HG02852 (cell line): ENCODE measurements at regions not wholly inside any gene's neighbourhood (a gene's known extent, or its start where the extent isn't known, plus 50 kb on each side); places are given as distances from the start of the nearest gene placed in this dataset.
"Not testable (repeated sequence)": the region's sequence is repeated elsewhere in the genome, so short reads cannot be mapped to it uniquely, and the experiment has no call there.

ENCODE experiments used
- ATAC-seq: cut with Tn5 transposase; IDR thresholded peaks from one replicate; pipeline ENCODE4 v1.9.1; 2021; ENCODE audit warnings: mild to moderate bottlenecking, moderate library complexity; ENCODE audit not compliant: unreplicated experiment

DNA sequence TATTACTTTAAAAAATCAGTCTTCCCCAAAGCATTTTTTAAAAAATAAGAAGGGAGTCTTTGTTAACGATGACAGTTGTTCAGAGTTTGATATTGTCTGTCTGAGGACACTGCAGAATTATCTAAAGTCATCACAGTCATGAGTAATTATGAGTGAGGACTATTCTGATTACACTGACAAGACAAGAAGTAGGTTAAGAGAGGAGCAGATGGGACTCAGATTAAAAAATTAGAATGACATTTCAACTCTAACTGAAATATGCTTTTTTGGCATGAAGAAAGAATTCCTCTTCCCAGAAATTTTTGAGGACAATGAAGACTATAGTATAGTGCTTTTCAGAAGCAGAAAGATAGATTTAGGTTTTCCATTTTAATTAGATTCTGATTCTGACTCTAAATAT lies 456.5 kb downstream of the EPHA7 start:
- no peak for ATAC-seq

DNA sequence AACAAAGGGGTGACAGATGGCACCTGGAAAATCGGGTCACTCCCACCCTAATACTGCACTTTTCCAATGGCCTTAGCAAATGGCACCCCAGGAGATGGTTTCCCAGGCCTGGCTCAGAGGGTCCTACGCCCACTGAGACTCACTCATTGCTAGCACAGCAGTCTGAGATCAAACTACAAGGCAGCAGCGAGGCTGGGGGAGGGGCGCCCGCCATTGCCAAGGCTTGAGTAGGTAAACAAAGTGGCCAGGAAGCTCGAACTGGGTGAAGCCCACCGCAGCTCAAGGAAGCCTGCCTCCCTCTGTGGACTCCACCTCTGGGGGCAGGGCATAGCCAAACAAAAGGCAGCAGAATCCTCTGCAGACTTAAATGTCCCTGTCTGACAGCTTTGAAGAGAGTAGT lies 467.2 kb downstream of the EPHA7 start:
- ATAC-seq, result not testable (repeated sequence)

DNA sequence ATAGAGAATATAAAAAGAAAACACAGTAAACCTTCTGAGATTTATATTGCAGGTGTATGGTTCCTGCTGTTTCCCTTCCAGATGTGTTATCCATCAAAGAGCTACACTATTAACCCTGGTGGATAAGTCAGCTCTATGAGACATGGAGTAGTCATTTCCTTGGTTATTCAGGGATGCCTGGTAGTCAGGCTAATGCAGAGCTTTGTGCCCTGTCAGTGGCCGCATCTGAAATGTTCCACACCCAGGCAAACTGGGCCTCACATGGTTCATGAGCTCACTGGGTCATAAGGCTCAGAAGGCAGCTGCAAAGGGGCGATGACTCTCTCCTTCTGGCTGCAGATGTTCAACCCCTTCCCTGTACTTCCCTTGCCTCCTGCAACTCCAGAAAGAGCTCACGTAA lies 473.6 kb downstream of the EPHA7 start:
- ATAC-seq, result no peak

DNA sequence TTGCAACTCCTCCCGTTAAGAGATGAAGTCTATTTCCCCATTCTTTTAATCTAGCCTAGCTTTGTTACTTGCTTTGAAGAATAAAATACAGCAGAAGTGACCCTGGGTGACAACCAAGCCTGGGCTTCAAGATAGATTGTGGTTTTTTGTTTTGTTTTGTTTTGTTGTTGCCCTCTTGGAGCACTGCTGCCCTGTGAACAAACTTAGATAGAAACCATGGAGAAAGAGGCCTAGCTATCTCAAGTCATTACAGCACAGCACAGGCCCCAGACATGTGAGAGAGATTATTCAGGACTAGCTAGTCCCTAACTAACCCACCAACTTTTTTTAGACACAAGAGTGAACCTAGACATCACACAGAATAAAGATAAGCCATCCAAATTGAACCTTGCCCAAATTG lies 475.2 kb downstream of the EPHA7 start:
- ATAC-seq, result no peak

DNA sequence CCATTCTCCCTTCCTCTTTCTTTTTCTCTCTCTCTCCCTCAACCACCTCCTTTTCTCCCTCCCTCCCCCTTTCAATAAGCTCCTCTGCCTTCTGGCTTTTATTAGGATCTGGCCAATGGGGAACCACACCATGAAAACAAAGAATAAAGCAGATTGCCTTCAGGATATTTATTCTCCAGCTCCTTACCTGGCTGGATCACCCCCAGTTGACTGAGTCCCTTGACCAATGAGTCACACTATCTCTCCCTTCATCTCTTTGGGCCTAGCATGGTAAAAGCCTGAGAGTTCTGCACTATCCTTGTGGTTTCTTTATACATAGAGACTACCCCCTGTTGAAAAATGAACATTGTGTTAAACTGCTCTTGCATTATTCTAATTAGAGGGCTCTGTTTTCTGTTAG lies 476.8 kb downstream of the EPHA7 start:
- ATAC-seq, result no peak

DNA sequence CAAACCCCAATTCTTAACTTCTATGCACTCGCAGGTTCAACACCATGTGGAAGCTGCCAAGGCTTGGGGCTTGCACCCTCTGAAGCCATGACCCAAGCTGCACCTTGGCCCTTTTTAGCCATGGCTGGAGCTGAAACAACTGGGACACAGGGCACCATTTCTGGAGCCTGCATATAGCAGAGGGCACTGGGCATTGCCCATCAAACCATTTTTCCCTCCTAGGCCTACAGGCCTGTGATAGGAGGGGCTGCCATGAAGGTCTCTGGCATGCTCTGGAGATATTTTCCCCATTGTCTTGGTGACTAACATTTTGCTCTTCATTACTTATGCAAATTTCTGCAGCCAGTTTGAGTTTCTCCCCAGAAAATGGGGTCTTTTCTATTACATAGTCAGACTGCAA lies 484.7 kb downstream of the EPHA7 start:
- ATAC-seq, result no peak

DNA sequence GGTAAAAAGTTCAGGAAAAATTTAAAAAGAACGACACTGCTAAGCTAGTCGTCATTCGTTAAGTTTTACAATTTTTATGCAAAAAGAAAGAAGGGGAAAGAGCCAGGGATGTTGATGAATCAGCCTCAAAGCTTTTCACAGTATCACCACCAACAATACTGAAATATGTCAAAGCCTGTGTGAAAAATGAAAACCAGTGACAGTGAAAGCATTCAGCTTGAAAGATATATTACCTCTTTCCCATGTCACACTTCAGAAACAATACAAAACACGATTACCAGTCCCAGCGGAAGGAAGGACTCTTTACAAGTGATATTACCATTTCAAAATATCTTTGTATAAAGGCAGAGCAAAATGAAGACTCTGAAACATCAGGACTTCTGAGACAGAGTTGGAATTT lies 489.2 kb downstream of the EPHA7 start:
- ATAC-seq, result no peak

DNA sequence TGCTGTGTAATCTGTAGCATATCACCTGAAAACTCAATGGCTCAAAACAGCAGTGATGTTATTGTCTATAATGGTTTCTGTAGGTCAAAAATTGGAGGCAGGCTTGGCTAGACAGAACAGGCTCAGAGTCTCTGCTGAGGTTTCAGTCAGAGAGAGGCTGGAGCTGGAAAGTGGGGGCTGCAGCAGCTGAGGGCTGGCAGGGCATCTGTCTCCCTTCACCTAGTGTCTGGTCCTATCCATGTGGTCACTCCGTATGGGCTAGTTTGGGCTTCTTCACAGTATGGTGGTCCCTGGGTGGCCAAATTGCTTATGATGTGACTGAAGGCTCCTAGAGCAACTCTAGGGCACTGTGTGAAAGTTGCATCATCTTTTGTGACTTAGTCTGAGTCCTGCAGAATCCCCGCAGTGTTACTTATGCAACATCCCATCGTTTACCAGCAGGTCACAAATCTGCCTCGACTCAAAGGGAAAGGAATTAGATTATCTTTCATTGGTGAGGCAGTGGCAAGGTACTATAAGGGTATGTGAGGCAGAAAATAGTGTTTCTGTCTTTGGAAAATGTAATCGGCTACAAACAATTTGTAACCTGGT lies 497.0 kb downstream of the EPHA7 start:
- no peak for ATAC-seq

DNA sequence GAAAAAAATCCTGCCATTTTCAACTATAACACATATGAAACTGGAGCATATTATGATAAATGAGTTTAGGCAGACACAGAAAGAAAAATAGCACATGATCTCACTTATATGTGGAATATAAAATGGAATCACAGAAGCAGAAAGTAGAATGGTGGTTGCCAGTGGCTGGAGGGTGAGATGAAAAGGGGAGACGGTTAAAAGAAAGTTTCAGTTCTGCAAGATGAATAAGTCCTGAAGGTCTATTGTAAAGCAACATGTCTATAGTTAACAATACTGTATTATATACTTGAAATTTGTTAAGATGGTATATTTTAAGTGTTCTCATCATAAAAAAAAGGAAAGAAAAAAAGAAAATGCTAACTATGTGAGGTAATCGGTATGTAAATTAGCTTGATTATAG lies 503.9 kb downstream of the EPHA7 start:
- no peak for ATAC-seq

DNA sequence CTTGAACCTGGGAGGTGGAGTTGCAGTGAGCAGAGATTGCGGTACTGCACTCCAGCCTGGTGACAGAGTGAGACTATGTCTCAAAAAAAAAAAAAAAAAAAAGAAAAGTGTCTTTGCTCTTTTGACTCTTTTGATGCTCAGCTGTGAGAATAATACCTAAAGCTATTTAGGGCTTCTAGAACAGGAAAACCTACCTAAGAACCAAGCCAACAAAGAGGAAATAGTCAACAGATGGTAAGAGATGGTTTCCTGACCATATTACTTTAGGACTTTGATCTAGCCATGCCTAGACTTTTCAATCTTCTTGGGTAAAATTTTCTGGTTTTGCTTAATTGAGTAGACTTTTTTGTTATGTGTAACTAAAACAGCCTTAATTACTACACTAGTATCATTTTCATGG lies 508.1 kb downstream of the EPHA7 start:
- no peak for ATAC-seq

DNA sequence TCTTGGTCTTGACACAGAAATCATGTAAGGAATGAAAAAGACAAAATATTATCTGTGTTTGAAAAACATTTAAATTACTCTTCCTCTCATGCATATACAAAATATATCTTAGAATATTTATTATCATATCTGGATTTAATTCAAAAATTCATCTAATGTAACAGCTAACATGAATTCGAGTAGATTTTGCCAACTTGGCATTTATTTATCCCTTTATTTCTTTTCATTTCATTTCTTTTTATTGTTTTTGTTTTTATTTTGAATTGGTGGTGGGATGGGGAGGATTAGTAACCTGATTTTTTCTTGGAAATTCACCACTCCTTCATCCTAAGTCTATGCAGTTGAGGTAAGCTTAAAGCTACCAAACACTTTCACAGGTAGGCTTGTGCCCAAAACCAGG lies 508.7 kb downstream of the EPHA7 start:
- no peak for ATAC-seq

DNA sequence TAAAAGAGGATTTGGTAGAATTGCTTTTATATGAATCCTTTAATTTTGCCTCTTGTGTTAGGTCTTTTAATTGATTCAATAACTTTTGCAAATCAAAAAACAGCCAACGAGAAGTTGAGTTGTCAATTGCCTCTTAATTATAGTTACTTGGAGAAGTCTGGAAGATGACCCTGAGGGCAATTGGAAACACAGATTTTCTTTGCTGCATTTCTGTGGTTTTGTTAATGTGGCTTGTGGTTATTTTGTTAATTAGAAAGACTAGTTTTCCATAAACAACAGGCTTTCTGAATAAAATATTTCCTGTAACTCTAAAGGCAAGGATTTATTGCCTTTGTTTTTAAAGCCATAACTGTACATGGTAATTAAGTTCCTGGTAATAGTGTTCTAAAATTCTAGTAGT lies 513.0 kb downstream of the EPHA7 start:
- ATAC-seq, result no peak

DNA sequence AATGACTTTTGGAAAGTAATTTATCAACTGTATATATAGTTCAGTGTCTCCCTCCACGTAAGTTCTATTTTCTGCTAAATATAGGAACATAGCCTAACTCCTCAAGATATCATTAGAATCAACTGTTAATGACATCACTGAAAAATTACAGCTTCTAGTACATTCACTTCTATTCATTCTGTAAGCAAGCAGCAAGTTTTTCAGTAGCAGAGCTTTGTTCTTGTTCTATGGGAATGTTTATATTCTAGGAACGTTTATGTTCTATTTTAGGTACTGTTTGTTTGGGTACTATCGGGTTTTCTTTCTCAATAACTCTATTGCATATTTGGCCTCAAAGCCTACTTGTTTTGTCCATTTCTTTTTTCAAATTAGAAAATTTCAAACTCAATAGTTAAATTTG lies 525.6 kb downstream of the EPHA7 start:
- ATAC-seq, result no peak

DNA sequence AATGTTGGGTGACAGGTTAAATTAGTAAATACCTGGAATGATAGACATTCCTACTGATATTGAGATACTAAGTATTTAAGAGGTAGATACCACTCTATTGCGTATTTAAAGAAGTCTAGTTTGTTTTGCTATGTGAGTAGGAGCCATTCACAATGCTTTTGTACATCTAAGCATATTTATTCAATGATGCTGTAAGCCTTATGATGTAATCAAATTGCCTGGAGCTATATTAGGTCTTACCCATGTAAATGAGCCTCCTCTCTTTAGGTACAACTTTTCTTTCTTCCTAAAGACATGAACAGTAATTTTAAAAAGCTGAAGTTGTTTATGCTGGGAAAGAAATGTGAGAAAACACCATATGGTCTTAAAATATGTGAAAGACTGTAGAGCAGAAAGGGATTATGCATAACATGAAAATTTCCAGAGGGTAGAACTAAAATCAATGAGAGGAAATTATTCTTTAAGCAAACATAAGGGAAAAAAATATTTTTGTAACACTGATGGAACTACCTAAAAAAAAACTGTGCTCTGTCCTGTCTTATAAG lies 526.7 kb downstream of the EPHA7 start:
- ATAC-seq, result no peak

DNA sequence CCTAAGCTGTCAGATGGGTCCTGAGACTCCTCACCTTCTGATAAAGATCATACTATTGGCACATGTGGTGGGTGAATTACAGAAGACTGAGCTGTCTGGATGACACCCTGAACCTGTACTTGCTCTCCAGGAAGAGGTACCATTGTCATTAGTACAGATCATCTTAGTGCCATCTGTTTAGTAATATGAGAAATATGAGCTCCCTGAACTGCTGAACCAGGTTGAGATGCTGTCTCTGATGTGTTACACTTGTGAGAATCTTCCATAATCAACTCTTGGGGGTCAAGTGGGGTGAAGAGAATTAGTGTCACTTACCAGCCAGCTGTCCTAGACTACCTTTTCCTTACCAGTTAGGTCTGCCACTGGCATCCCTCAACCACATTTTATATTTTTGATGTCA lies 531.0 kb downstream of the EPHA7 start:
- no peak for ATAC-seq

DNA sequence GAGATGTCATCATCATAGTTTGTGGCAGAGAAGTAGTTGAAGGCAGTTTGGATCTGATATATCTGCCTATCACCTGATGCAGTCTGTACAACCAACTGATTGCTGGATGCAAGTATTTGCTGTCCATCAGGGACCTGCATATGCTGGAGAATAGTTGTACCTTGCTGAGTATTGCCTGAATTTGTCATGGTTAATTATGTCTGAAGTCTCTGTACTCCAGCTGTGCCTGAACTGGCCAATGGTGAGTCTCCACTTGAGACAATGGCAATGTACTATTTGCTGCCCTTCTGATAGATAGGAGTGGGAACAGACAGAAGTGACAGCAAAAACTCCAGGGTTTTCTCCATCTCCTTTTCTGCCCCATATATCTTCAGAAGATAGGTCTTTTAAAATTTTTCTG lies 531.5 kb downstream of the EPHA7 start:
- no peak for ATAC-seq

DNA sequence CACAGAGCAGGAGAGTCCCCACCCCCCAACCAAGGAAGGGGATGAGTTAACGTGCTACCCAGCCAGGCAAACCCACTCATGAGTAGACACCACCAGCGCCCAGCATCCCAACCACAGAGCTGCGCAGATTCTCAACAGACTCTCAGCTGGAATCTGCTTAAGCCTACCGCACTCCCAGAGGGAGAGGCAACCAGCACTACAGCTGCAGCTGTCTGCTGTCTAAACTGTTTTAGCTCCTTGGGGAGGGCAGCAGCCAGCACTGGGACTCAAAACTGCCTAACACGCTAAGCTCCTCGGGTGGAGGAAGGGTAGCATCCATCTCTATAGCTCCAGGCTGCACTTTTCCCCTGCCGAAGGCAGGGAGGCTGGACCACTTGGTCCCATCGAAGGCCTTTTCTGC lies 539.8 kb downstream of the EPHA7 start:
- ATAC-seq, result no peak

DNA sequence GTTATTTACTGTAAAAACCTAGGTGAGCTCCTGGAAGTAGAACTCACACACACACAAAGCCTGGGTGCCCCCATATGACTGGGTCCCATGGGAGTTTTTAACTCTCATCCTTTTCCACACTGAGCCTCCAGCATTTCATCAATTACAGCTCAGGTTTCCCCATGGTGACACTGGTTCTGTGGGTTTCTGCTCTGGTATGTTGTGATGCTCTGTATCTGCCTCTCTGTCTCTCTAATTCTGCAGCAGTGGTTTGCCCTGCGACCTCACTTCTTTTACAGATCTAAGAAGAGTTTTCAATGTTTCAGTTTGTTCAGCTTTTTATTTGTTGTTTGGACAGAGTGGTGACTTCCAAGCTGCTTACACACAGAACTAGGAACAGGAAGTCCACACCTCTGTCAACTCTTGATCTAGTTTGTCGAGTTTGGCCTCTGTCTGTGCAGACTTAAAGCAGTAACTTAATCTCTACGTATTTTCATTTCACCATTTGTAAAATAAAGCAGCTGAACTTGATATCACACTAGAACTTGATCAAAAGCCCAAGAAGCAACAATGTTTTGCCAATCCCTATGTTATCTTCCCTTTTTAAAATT lies 554.3 kb downstream of the EPHA7 start:
- ATAC-seq, result no peak

DNA sequence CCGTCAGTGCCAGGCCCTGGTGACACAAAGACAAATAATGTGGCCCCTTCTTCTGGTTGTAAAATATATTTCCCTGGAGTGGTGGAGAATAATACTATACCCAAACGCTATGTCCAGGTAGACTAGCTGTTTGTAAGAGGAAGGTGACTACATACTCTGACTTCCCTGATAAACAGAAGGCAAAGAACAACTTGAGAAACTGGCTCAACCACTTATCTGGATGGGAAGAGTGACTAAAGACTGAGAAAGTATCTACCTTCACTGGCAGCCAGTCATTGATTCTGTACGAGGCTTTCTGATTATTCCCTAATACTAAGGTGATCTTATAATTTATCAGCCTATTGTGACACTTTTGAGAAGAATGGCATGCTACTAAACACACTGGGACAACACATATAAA lies 569.7 kb downstream of the EPHA7 start:
- no peak for ATAC-seq

DNA sequence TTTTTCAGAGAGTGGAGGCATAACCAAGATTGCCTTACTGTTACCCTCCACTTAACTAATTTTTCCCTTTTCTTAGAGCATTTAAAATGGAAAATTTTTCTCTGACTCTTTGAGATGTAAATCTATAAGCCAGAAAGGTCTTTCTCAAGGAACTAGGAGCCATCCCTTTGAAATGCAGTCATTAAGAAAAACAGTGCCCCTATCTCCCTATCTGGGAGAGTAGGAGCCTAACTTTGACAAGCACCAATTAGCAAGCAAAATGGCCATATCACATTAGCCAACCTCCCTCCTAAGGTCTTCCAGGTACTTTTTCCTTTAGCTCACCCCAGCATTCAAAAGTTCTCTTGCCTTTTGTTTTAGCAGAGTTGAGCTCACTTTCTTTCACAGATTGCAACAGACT lies 570.5 kb downstream of the EPHA7 start:
- ATAC-seq, result no peak

DNA sequence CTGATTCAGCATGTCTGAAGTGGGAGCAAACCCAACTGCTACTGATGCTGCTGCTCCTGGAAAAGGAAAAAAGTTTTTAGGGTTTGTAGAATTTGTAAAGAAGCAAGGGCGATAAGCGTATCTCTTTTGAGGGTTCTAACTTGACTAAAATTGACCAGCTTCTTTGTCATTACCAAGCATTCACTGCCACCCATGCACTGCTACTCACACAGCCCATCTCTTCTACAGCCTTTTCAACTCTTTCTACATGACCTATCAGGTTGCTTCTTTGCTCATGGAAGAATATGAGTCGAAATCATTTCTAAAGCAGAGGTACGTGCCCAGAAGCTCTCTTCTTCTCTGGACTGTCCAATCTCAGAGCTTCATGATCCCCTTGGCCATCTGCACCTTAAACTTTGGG lies 570.9 kb downstream of the EPHA7 start:
- ATAC-seq, result no peak

DNA sequence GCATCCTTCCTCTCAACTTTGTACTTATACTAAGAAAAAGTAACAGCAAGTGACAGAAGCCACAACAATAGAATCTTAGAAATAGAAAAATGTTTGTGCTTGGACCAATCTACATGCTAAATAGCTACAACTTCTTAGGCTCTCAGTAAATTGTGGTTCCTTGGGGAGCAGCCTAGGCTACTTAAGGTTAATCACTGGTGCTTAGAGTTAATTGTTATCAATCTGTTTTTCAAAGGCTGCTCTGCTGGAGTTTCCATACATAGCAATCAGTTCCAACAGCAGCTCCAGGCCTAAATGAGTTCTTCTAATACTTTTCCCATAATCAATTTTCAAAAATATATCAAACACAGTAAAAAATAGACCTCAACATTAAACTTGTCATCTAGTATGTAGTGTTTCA lies 571.4 kb downstream of the EPHA7 start:
- no peak for ATAC-seq
